GM18867 (cell line): ENCODE measurements at regions not wholly inside any gene's neighbourhood (a gene's known extent, or its start where the extent isn't known, plus 50 kb on each side); places are given as distances from the start of the nearest gene placed in this dataset.

Experiments
- ATAC-seq: cut with Tn5 transposase; IDR thresholded peaks from one replicate; pipeline ENCODE4 v1.9.1; 2021; ENCODE audit warnings: mild to moderate bottlenecking, moderate library complexity; ENCODE audit not compliant: unreplicated experiment

GRCh38 chr14:76974365-76974764 is 54.1 kb downstream of the IRF2BPL start:
- ATAC-seq: no peak

- no peak for ATAC-seq
These were observed 57.0 kb downstream of the IRF2BPL start for GRCh38 chr14:76971549-76971948.

- no peak for ATAC-seq
These were observed 59.9 kb downstream of the IRF2BPL start for GRCh38 chr14:76968621-76969063.

- no peak for ATAC-seq
These were observed 60.7 kb downstream of the IRF2BPL start for GRCh38 chr14:76967788-76968187.

- ATAC-seq: no peak
These were observed 63.3 kb downstream of the IRF2BPL start for GRCh38 chr14:76965232-76965631.

GRCh38 chr14:76964695-76965094 is 63.8 kb downstream of the IRF2BPL start:
- ATAC-seq: no peak

- ATAC-seq: no peak
These were observed 65.1 kb downstream of the IRF2BPL start for GRCh38 chr14:76963372-76963771.

- no peak for ATAC-seq
These were observed 66.2 kb downstream of the IRF2BPL start for GRCh38 chr14:76962303-76962660.

- ATAC-seq: peak; percentile 80
These were observed 66.7 kb downstream of the IRF2BPL start for GRCh38 chr14:76961631-76962302.

- peak; percentile 32 for ATAC-seq
These were observed 69.4 kb downstream of the IRF2BPL start for GRCh38 chr14:76958980-76959710.

- no peak for ATAC-seq
These were observed 70.2 kb downstream of the IRF2BPL start for GRCh38 chr14:76958020-76958979.

- no peak for ATAC-seq
These were observed 71.2 kb downstream of the IRF2BPL start for GRCh38 chr14:76957224-76957891.

GRCh38 chr14:76956316-76957090 is 72.0 kb downstream of the IRF2BPL start:
- peak; percentile 39 for ATAC-seq

GRCh38 chr14:76955575-76956315 is 72.8 kb downstream of the IRF2BPL start:
- ATAC-seq: peak; percentile 13

- ATAC-seq: no peak
These were observed 73.9 kb downstream of the IRF2BPL start for GRCh38 chr14:76954394-76955190.

- ATAC-seq: no peak
These were observed 75.1 kb downstream of the IRF2BPL start for GRCh38 chr14:76953311-76953945.

GRCh38 chr14:76951166-76951565 is 77.3 kb downstream of the IRF2BPL start:
- ATAC-seq: no peak
